Esophagus muscularis mucosa (tissue), 4 donors: ENCODE measurements at regions not wholly inside any gene's neighbourhood (a gene's known extent, or its start where the extent isn't known, plus 50 kb on each side); places are given as distances from the start of the nearest gene placed in this dataset.

Experiments
- EP300 ChIP-seq: sonication (generic); formaldehyde crosslinking; IDR thresholded peaks from one replicate; pipeline ENCODE4 v1.6.1; 2017; ENCODE audit warnings: antibody characterized with exemption
- POLR2A ChIP-seq: fragments of 450-650 bp; IDR thresholded peaks from one replicate; pipeline ENCODE4 v1.6.1; 2017; ENCODE audit warnings: antibody characterized with exemption, moderate library complexity, mild to moderate bottlenecking, low read depth
- POLR2AphosphoS5 ChIP-seq, 2 donors: sonication (generic); formaldehyde crosslinking; IDR thresholded peaks; one replicate each; pipeline ENCODE4 v1.6.1; 2017; ENCODE audit warnings: antibody characterized with exemption in 2 of 2
- TF ChIP-seq, protein P1 (sequence below), 3 experiments: fragments of 200-600 bp in 2 of 3; fragments of 450-650 bp in 1 of 3; sonication (generic) in 2 of 3; IDR thresholded peaks; one replicate each; pipeline ENCODE4 v1.5.1; 2017 to 2019; ENCODE audit warnings: antibody characterized with exemption in 3 of 3, mild to moderate bottlenecking in 2 of 3, moderate library complexity in 1 of 3

DNA sequence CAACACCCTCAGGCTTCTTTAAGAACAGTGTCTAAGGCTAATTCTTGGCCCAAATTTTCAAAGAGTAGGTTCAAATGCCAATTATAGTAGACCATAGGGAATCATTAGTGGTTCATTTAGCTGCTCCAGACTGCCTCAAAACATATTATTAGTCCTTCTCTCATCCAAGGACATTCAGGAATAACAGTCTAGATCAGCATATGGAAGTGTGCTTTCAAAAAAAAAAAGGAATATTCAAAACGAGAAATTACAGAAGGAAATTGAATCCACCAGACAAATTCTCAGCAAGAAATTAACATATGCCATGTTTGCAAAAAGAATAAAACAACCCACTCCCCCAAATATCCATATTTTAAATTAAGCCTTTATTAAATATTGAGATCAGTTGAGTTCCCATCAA lies 293.1 kb downstream of the SMARCA1 start:
- TF ChIP-seq, protein P1, sequence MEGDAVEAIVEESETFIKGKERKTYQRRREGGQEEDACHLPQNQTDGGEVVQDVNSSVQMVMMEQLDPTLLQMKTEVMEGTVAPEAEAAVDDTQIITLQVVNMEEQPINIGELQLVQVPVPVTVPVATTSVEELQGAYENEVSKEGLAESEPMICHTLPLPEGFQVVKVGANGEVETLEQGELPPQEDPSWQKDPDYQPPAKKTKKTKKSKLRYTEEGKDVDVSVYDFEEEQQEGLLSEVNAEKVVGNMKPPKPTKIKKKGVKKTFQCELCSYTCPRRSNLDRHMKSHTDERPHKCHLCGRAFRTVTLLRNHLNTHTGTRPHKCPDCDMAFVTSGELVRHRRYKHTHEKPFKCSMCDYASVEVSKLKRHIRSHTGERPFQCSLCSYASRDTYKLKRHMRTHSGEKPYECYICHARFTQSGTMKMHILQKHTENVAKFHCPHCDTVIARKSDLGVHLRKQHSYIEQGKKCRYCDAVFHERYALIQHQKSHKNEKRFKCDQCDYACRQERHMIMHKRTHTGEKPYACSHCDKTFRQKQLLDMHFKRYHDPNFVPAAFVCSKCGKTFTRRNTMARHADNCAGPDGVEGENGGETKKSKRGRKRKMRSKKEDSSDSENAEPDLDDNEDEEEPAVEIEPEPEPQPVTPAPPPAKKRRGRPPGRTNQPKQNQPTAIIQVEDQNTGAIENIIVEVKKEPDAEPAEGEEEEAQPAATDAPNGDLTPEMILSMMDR (IDR thresholded peaks at IDR 0.05): no peak
- TF ChIP-seq POLR2A: no peak
- TF ChIP-seq EP300: no peak
- no peak for TF ChIP-seq POLR2AphosphoS5 (IDR thresholded peaks at IDR 0.05)
